Heart left ventricle (tissue), 13 donors: ENCODE measurements at regions not wholly inside any gene's neighbourhood (a gene's known extent, or its start where the extent isn't known, plus 50 kb on each side); places are given as distances from the start of the nearest gene placed in this dataset.

Source experiments
- CTCF ChIP-seq, 12 donors: fragments of 200-600 bp; sonication (generic) in 4 of 12; IDR thresholded peaks; one replicate each; pipeline versions ENCODE4 v1.5.0 to v1.8.0; 2018 to 2022; ENCODE audit warnings: antibody characterized with exemption in 12 of 12, mild to moderate bottlenecking in 5 of 12
- POLR2A ChIP-seq, 2 donors: fragments of 450-650 bp; IDR thresholded peaks; one replicate each; pipeline ENCODE4 v1.6.1; 2017; ENCODE audit warnings: antibody characterized with exemption in 2 of 2, mild to moderate bottlenecking in 2 of 2, moderate library complexity in 2 of 2
- donor health status: ischemic (EF 13 %, LVEDD 7.1; RV severe dilation, severe dysfunction).
- donor health status: DM: no; HTN: yes; CAD: no.
- donor health status: DM: no; HTN: no; CAD: no.
- donor health status: ischemic (EF 25% LVEDD 6.9; RV normal size, moderate dysfunction).
- donor health status: ischemic (EF 25% LVEDD 5.7; RV mildly dilated, moderate dysfunction).
- donor health status: ischemic (EF 35%, LVEDD 5.7; RV mildly dilated, moderate dysfunction).
- donor health status: nonischemic (EF 11% LVEDD 7.7; RV severe dilation, severe dysfunction).
- donor health status: DM: yes; HTN: yes; CAD: no.
- donor health status: PGD.
- donor health status: ischemic (EF 29% LVEDD 5.4; RV normal size, mild dysfunction).
- donor health status: nonischemic (EF 23%, LVEDD 6.1; RV moderate dilation, normal function).

- TF ChIP-seq CTCF (IDR thresholded peaks at IDR 0.05) (no peak), POLR2A (IDR thresholded peaks at IDR 0.05) (no peak)
These were observed 228.5 kb downstream of the TOX3 start for GRCh38 chr16:52318302-52319009.
